ENCODE measurements at regions not wholly inside any gene's neighbourhood (a gene's known extent, or its start where the extent isn't known, plus 50 kb on each side); places are given as distances from the start of the nearest gene placed in this dataset.

GRCh38 chr3:139117883-139118760 is 73.4 kb upstream of the PRR23C start:
- Histone ChIP-seq H3K4me1 (ENCODE audit: control insufficient read depth, insufficient read depth, low read length) (peaks cover 15% of the 10 kb centered on the region), H3K9me3 (ENCODE audit: control insufficient read depth, low read length) (no peaks in the 10 kb centered on the region), H3K4me3 (ENCODE audit: low read length) (no peak overlapping the region), H3K36me3 (ENCODE audit: control insufficient read depth, insufficient read depth, low read length) (no peaks in the 10 kb centered on the region), H3K27me3 (ENCODE audit: control insufficient read depth, insufficient read depth, low read length, poor library complexity, severe bottlenecking) (peaks cover 3% of the 10 kb centered on the region), H3K27ac (ENCODE audit: low read depth, low read length) (no peak overlapping the region), H3K9ac (ENCODE audit: extremely low read depth, low read length, poor library complexity, severe bottlenecking) (no peak overlapping the region)
- Mint-ChIP-seq H3K27ac (no peak overlapping the region), H3K27me3 (ENCODE audit: insufficient read depth) (peaks cover 8% of the 10 kb centered on the region), H3K4me3 (no peak overlapping the region), H3K9me3 (no peaks in the 10 kb centered on the region), H3K4me1 (peaks cover 12% of the 10 kb centered on the region), H3K36me3 (ENCODE audit: low read depth) (no peaks in the 10 kb centered on the region)
- no peak for DNase-seq
- TF ChIP-seq CTCF (conservative IDR thresholded peaks at IDR 0.05), result no peak
- WGBS, 2 experiments (ENCODE audit: insufficient coverage in 1 of 2, insufficient read length in 1 of 2), result 92 to 96% methylated on average over 5 to 7 of the region's 7 CpGs

GRCh38 chr3:139118835-139119234 is 74.1 kb upstream of the PRR23C start:
- WGBS, 2 experiments (ENCODE audit: insufficient coverage in 1 of 2, insufficient read length in 1 of 2), result 94 to 96% methylated on average over 4 of the region's 4 CpGs
- Mint-ChIP-seq H3K4me1 (peaks cover 13% of the 10 kb centered on the region), H3K36me3 (ENCODE audit: low read depth) (no peaks in the 10 kb centered on the region), H3K27ac (no peak overlapping the region), H3K9me3 (no peaks in the 10 kb centered on the region), H3K27me3 (ENCODE audit: insufficient read depth) (peaks cover 3% of the 10 kb centered on the region), H3K4me3 (no peak overlapping the region)
- TF ChIP-seq CTCF (conservative IDR thresholded peaks at IDR 0.05), result no peak
- Histone ChIP-seq H3K4me3 (ENCODE audit: low read length) (no peak overlapping the region), H3K27me3 (ENCODE audit: control insufficient read depth, insufficient read depth, low read length, poor library complexity, severe bottlenecking) (no peaks in the 10 kb centered on the region), H3K27ac (ENCODE audit: low read depth, low read length) (no peak overlapping the region), H3K9ac (ENCODE audit: extremely low read depth, low read length, poor library complexity, severe bottlenecking) (no peak overlapping the region), H3K9me3 (ENCODE audit: control insufficient read depth, low read length) (no peaks in the 10 kb centered on the region), H3K4me1 (ENCODE audit: control insufficient read depth, insufficient read depth, low read length) (peaks cover 15% of the 10 kb centered on the region), H3K36me3 (ENCODE audit: control insufficient read depth, insufficient read depth, low read length) (no peaks in the 10 kb centered on the region)
- DNase-seq, result no peak

GRCh38 chr3:139119331-139120025 is 74.8 kb upstream of the PRR23C start:
- H3K27ac Mint-ChIP-seq, result no peak overlapping the region
- H3K4me3 Mint-ChIP-seq, result no peak overlapping the region

More at GRCh38 chr3:139119331-139120025, 74.8 kb upstream of the PRR23C start:
- Histone ChIP-seq H3K4me1 (ENCODE audit: control insufficient read depth, insufficient read depth, low read length) (peaks cover 15% of the 10 kb centered on the region), H3K4me3 (ENCODE audit: low read length) (no peak overlapping the region), H3K9ac (ENCODE audit: extremely low read depth, low read length, poor library complexity, severe bottlenecking) (no peak overlapping the region), H3K9me3 (ENCODE audit: control insufficient read depth, low read length) (no peaks in the 10 kb centered on the region), H3K27ac (ENCODE audit: low read depth, low read length) (no peak overlapping the region), H3K36me3 (ENCODE audit: control insufficient read depth, insufficient read depth, low read length) (no peaks in the 10 kb centered on the region), H3K27me3 (ENCODE audit: control insufficient read depth, insufficient read depth, low read length, poor library complexity, severe bottlenecking) (no peaks in the 10 kb centered on the region)
- Mint-ChIP-seq H3K27me3 (ENCODE audit: insufficient read depth) (peaks cover 3% of the 10 kb centered on the region), H3K4me1 (peaks cover 13% of the 10 kb centered on the region), H3K36me3 (ENCODE audit: low read depth) (no peaks in the 10 kb centered on the region), H3K9me3 (no peaks in the 10 kb centered on the region)
- no peak for DNase-seq
- 85 to 89% methylated on average over 1 of the region's 1 CpG for WGBS, 2 experiments (ENCODE audit: insufficient coverage in 1 of 2, insufficient read length in 1 of 2)
- no peak for TF ChIP-seq CTCF (conservative IDR thresholded peaks at IDR 0.05)
